GM12891 (cell line): ENCODE measurements at regions not wholly inside any gene's neighbourhood (a gene's known extent, or its start where the extent isn't known, plus 50 kb on each side); places are given as distances from the start of the nearest gene placed in this dataset.

ENCODE experiments used
- POLR2A ChIP-seq: IDR thresholded peaks from 2 replicates; pipeline ENCODE4 v1.6.1; 2011; ENCODE audit warnings: low read depth, low read length, control low read depth
- POLR2AphosphoS5 ChIP-seq: IDR thresholded peaks from 2 replicates; pipeline ENCODE4 v1.6.1; 2011; ENCODE audit warnings: low read depth, low read length, control low read depth
- TAF1 ChIP-seq: IDR thresholded peaks from 2 replicates; pipeline ENCODE4 v1.6.1; 2011; ENCODE audit warnings: low read depth, low read length, control low read depth

- TF ChIP-seq POLR2AphosphoS5 (no peak), TAF1 (no peak), POLR2A (no peak)
Observed at GRCh38 chr1:116261227-116261626, 111.8 kb upstream of the ATP1A1 start.
